MCF 10A (cell line): ENCODE measurements at regions not wholly inside any gene's neighbourhood (a gene's known extent, or its start where the extent isn't known, plus 50 kb on each side); places are given as distances from the start of the nearest gene placed in this dataset.
A peak's percentile ranks its signal among the peaks of the same experiment; 100 is the strongest.
"Not testable (repeated sequence)": the region's sequence is repeated elsewhere in the genome, so short reads cannot be mapped to it uniquely, and the experiment has no call there.

ENCODE experiments used
- BruUV-seq: library from RNA; stranded (reverse); fragments of 400-500 nt; replicated peaks from 2 replicates; lab custom pipeline; 2021; lab: Mats Ljungman, UMichigan
- CTCF ChIA-PET: fragments of 300-600 bp; sonication (Branson Sonifier 250); formaldehyde crosslinking; extraction: SDS; loops from one replicate; lab custom pipeline; 2021; ENCODE audit warnings: antibody characterized with exemption, inconsistent platforms; lab: Yijun Ruan, JAX
- POLR2A ChIA-PET: fragments of 300-600, 350-650 bp; sonication (Branson Sonifier 250); formaldehyde crosslinking; extraction: SDS; loops from one replicate; lab custom pipeline; 2020; ENCODE audit warnings: antibody characterized with exemption, inconsistent platforms; lab: Yijun Ruan, JAX
- DNase-seq: peaks from one replicate; pipeline ENCODE4 v3.0.0-alpha.2; 2018; ENCODE audit not compliant: unreplicated experiment
- H3K27ac Mint-ChIP-seq: one replicate; pipeline ENCODE4 v1.8.0; 2022; ENCODE audit warnings: mild to moderate bottlenecking, low read depth, mixed read lengths; ENCODE audit not compliant: unreplicated experiment
- H3K27me3 Mint-ChIP-seq: one replicate; pipeline ENCODE4 v1.8.0; 2022; ENCODE audit warnings: mixed read lengths; ENCODE audit not compliant: insufficient read depth, unreplicated experiment
- H3K36me3 Mint-ChIP-seq: one replicate; pipeline ENCODE4 v1.8.0; 2022; ENCODE audit warnings: mild to moderate bottlenecking, moderate library complexity, mixed read lengths; ENCODE audit not compliant: insufficient read depth, unreplicated experiment
- H3K4me1 Mint-ChIP-seq: one replicate; pipeline ENCODE4 v1.8.0; 2022; ENCODE audit warnings: mixed read lengths; ENCODE audit not compliant: insufficient read depth, unreplicated experiment
- H3K4me3 Mint-ChIP-seq: one replicate; pipeline ENCODE4 v1.8.0; 2022; ENCODE audit warnings: mild to moderate bottlenecking, moderate library complexity, mixed read lengths; ENCODE audit not compliant: unreplicated experiment
- H3K9me3 Mint-ChIP-seq: one replicate; pipeline ENCODE4 v1.8.0; 2022; ENCODE audit warnings: mixed read lengths; ENCODE audit not compliant: unreplicated experiment
- intact Hi-C: fragments of 100-400 bp; cut with micrococcal nuclease; formaldehyde crosslinking; loops from 2 replicates; pipeline ENCODE4 v1.14.1; 2022
- TF ChIP-seq, protein P1 (sequence below): fragments of 200-600 bp; IDR thresholded peaks from one replicate; pipeline ENCODE4 v1.8.0; 2022; ENCODE audit warnings: antibody characterized with exemption, mild to moderate bottlenecking; ENCODE audit not compliant: unreplicated experiment

DNA sequence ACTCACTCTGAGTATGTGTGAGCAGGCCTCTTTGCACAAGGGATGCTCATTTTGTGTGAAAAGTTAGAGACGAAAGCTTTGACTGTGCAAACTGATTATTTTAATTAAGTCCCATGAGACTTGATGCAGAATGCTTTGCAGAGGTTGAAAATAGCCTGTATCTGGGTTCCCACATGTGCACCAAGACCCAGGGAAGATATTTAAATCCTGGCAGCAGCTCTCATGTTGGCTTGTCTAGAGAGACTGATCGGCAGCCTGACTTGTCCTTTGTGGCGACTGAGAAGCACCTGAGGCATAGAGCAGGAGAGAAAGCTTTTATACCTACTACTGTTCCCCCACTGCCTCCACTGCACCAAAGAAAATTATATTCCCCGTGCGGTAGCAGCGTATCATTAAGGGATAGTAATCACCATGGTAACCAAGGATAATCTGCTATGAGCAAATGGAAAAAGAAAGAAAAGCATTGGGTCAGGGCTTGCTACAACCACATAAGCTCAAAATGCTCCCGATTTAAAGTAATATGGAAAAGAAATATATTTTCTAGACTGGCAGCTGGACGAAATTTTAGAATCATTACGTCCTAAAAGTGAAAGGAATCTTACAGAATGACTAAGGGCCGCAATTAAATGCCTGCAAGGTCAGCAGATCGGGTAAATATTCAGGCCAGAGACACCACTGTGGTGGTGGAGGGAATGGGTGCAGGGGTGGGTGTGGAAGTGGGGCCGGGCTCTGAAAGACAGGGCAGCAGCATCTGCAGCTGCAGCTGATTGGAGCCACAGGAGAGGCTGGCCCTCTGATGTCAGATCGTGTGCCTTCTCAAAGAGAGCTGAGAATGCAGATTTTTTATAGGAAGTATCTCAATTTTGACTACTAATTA, 135.3 kb upstream of the EPB41L4A start:
- no TSS peak for BruUV-seq
- Mint-ChIP-seq H3K4me3 (no peak overlapping the region), H3K27ac (no peak overlapping the region), H3K27me3 (no peaks in the 10 kb centered on the region), H3K9me3 (no peaks in the 10 kb centered on the region), H3K4me1 (no peaks in the 10 kb centered on the region), H3K36me3 (no peaks in the 10 kb centered on the region)
- intact Hi-C loops = loop anchor here (5.0 kb wide), 1 partner anchor 958 kb away; the partner anchor contains the start of gene YTHDC2
- CTCF ChIA-PET = interaction anchor here (0.6 to 18.0 kb wide), 10 partner anchors 10 to 379 kb away, joined by 3 to 315 read pairs (median 3); no protein-coding TSS in a partner anchor
- TF ChIP-seq, protein P1, sequence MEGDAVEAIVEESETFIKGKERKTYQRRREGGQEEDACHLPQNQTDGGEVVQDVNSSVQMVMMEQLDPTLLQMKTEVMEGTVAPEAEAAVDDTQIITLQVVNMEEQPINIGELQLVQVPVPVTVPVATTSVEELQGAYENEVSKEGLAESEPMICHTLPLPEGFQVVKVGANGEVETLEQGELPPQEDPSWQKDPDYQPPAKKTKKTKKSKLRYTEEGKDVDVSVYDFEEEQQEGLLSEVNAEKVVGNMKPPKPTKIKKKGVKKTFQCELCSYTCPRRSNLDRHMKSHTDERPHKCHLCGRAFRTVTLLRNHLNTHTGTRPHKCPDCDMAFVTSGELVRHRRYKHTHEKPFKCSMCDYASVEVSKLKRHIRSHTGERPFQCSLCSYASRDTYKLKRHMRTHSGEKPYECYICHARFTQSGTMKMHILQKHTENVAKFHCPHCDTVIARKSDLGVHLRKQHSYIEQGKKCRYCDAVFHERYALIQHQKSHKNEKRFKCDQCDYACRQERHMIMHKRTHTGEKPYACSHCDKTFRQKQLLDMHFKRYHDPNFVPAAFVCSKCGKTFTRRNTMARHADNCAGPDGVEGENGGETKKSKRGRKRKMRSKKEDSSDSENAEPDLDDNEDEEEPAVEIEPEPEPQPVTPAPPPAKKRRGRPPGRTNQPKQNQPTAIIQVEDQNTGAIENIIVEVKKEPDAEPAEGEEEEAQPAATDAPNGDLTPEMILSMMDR = no peak
- no peak for DNase-seq
- POLR2A ChIA-PET = interaction anchor here (0.6 to 0.8 kb wide), 3 partner anchors 197 to 338 kb away, joined by 3 to 4 read pairs (median 4); no protein-coding TSS in a partner anchor

DNA sequence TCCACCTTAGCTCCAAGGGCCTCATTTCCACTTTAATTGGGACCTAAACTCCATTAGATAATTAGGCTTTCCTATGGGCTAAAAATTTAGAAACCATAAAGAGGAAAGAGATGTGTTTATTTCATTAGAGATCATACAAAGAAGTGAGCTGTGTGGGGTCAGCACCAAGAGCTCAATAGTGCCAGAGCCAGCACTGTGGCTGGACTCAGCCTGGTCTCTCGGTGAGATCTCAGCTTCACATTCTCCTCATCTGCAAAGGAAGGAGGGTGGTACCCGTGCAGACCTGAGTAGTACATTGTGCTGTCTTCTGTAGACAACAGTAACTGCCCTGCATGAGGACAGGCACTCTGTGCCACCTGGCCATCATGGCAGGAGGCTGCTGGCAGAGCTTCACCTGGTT, 136.1 kb upstream of the EPB41L4A start:
- H3K27ac Mint-ChIP-seq = no peak overlapping the region
- ChIA-PET CTCF (interaction anchor here (0.6 to 18.0 kb wide), 7 partner anchors 10 to 369 kb away, joined by 3 to 315 read pairs (median 3); no protein-coding TSS in a partner anchor), POLR2A (no interaction called here)
- no peaks in the 10 kb centered on the region for H3K9me3 Mint-ChIP-seq
- H3K4me1 Mint-ChIP-seq = no peaks in the 10 kb centered on the region
- H3K27me3 Mint-ChIP-seq = no peaks in the 10 kb centered on the region
- DNase-seq = no peak
- intact Hi-C loops = no loop called here
- no peak overlapping the region for H3K4me3 Mint-ChIP-seq
- no peaks in the 10 kb centered on the region for H3K36me3 Mint-ChIP-seq
- no TSS peak for BruUV-seq
- TF ChIP-seq, protein P1 = no peak

DNA sequence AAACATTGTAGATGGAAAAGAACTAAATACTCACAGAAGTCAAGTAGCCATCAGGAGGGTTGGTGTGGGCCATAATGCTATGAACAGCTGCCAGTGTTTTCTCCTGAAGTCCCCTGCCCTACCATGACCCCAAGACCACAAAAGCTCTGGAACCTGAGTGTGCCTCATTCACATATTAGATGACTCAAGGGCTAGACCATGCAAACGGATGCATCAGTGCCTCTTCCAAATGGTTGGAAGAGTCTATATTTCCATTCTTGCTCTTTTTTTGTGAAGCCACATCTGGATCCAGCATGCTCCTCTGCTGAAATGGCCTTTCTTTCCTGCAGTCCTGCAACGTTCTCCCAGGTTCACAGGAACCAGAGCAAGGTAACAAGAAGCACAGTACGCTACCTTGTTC, 136.6 kb upstream of the EPB41L4A start:
- H3K9me3 Mint-ChIP-seq = no peaks in the 10 kb centered on the region
- ChIA-PET POLR2A (interaction anchor here (0.7 kb wide), 1 partner anchor 148 kb away, joined by 3 read pairs; no protein-coding TSS in a partner anchor), CTCF (interaction anchor here (0.6 to 18.0 kb wide), 7 partner anchors 23 to 380 kb away, joined by 3 to 315 read pairs (median 3); no protein-coding TSS in a partner anchor)
- TF ChIP-seq, protein P1 = no peak
- H3K4me3 Mint-ChIP-seq = no peak overlapping the region
- no peaks in the 10 kb centered on the region for H3K36me3 Mint-ChIP-seq
- no peak overlapping the region for H3K27ac Mint-ChIP-seq
- no peaks in the 10 kb centered on the region for H3K27me3 Mint-ChIP-seq
- BruUV-seq = no TSS peak
- intact Hi-C loops = no loop called here
- no peaks in the 10 kb centered on the region for H3K4me1 Mint-ChIP-seq
- DNase-seq = no peak

DNA sequence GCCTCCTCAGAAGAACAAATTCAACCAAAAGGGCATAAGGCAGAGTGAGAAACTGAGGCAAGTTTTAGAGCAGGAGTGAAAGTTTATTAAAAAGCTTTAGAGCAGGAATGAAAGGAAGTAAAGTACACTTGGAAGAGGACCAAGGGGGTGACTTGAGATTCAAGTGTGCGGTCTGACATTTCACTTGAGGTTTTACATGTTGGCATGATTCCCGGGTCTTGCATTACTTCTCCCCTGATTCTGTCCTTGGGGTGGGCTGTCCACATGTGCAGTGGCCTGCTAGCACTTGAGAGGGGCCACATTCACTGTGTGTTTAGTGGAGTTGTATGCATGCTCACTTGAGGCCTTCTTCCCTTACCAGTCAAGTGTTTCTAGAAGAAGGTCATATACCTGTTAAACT, 140.4 kb upstream of the EPB41L4A start:
- DNase-seq = peak; percentile 8
- H3K4me1 Mint-ChIP-seq, intact Hi-C loops, H3K36me3 Mint-ChIP-seq, H3K9me3 Mint-ChIP-seq, POLR2A ChIA-PET, H3K27ac Mint-ChIP-seq, BruUV-seq, H3K27me3 Mint-ChIP-seq, H3K4me3 Mint-ChIP-seq: not testable (repeated sequence)
- CTCF ChIA-PET = interaction anchor here (0.6 to 18.0 kb wide), 3 partner anchors 8 to 198 kb away, joined by 4 to 315 read pairs (median 28); no protein-coding TSS in a partner anchor
